Astrocyte of the spinal cord (primary cell): ENCODE measurements at regions not wholly inside any gene's neighbourhood (a gene's known extent, or its start where the extent isn't known, plus 50 kb on each side); places are given as distances from the start of the nearest gene placed in this dataset.
A peak's percentile ranks its signal among the peaks of the same experiment; 100 is the strongest.

Source experiments
- DNase-seq: peaks from one replicate; pipeline ENCODE4 v3.0.0; 2011; ENCODE audit warnings: low read depth, low spot score
- H3K4me3 ChIP-seq: 2 replicates; pipeline ENCODE4 v1.5.1; 2011; ENCODE audit warnings: low read depth, mild to moderate bottlenecking, low read length, moderate library complexity
- in situ Hi-C: cut with HindIII; loops from 2 replicates; pipeline ENCODE4 v1.10.0; 2017; ENCODE audit warnings: low sequenced_read_pairs
- TF ChIP-seq, protein P1 (sequence below): IDR thresholded peaks from 2 replicates; pipeline ENCODE4 v1.5.1; 2012; ENCODE audit warnings: low read depth, mild to moderate bottlenecking, low read length, inconsistent platforms

DNA sequence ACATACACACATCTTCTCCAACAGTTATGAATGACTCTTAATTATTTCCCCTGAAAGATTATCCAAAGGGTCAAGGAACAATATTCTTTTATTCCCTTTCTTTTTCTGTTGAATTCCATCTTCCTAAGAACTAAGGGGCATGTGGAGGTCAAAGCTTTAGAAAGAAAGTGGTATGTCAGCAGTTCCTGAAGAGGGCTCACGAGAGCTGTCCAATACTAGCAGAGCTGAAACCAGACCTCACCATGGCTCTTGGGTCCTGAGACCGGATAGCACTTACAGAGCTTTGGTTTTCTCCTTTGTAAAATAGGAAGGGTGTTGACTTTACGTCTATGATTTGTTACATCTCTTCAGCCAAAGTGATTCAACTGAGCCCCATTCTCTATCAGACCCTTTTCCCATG, 109.8 kb upstream of the FREM2 start:
- in situ Hi-C loops = no loop called here
- DNase-seq = no peak
- TF ChIP-seq, protein P1, sequence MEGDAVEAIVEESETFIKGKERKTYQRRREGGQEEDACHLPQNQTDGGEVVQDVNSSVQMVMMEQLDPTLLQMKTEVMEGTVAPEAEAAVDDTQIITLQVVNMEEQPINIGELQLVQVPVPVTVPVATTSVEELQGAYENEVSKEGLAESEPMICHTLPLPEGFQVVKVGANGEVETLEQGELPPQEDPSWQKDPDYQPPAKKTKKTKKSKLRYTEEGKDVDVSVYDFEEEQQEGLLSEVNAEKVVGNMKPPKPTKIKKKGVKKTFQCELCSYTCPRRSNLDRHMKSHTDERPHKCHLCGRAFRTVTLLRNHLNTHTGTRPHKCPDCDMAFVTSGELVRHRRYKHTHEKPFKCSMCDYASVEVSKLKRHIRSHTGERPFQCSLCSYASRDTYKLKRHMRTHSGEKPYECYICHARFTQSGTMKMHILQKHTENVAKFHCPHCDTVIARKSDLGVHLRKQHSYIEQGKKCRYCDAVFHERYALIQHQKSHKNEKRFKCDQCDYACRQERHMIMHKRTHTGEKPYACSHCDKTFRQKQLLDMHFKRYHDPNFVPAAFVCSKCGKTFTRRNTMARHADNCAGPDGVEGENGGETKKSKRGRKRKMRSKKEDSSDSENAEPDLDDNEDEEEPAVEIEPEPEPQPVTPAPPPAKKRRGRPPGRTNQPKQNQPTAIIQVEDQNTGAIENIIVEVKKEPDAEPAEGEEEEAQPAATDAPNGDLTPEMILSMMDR = no peak
- no peak overlapping the region for H3K4me3 ChIP-seq

DNA sequence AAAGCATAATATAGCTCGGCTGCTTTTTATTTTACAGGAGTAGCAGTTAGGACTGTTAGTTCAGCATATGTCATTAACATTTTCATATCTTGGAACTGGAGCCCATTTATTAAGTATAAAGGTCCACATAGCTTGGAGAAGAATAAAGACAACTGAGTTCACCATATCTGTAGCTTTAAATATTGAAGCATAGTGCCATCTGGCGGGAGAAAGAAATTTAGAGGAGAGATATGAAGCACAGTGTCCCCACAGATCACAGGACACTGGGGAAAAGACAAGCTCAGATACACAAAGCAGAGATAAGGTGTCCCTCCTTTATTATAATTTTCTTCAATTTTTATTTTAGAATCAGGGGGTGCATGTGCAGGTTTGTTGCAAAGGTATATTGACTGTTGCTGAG, 104.7 kb upstream of the FREM2 start:
- TF ChIP-seq, protein P1 = peak; percentile 38
- in situ Hi-C loops = no loop called here
- H3K4me3 ChIP-seq = no peak overlapping the region
- peak; percentile 44 for DNase-seq

DNA sequence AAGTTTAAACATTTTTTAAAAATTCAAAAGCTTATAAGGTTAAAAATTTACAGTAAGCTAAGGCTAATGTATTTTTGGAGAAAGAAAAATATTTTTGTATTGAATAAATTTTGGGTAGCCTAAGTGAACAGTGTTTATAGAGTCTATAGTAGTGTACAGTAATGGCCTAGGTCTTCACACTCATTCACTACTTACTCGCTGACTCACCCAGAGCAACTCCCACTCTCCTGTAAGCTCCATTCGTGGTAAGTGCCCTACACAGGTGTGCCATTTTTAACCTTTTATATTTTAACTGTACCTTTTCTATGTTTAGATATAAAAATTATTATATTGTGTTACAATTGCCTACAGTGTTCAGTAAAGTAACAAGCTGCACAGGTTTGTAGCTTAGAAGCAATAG, 96.6 kb upstream of the FREM2 start:
- in situ Hi-C loops = no loop called here
- TF ChIP-seq, protein P1 = no peak
- no peak for DNase-seq
- no peak overlapping the region for H3K4me3 ChIP-seq

DNA sequence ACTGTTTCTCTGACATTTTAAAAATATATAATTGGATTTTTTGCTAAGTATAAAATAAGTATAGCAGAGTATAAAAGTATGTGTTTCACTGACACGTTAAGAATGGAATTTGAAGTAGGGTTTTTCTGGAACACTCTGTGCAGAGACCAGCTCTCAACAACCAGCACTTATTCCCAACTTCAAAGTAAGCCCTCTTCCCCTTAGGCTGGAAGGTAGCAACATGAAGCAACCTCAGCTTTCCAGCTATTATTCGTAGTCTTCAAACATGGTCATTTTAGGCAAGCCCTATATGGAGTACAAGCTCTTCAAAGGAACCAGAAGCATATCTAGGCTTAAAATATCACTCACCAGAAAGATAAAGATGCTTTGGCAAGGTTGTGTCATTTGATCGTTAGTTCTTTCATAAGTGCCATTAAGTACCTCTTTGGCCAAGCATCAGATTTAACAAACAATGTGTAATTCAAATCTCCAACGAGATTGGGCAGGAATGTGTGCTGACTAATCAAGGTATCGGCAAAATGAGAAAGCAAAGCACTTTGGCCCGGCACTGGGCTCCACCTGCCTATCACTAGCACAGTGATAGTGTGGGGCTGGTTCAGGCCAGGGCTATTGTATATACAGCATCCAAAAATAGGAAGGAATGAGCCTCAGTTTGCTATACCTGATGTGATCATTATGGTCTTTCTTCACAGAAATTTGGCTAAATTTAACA, 95.9 kb upstream of the FREM2 start:
- in situ Hi-C loops = no loop called here
- TF ChIP-seq, protein P1 = no peak
- DNase-seq = no peak
- H3K4me3 ChIP-seq = no peak overlapping the region

DNA sequence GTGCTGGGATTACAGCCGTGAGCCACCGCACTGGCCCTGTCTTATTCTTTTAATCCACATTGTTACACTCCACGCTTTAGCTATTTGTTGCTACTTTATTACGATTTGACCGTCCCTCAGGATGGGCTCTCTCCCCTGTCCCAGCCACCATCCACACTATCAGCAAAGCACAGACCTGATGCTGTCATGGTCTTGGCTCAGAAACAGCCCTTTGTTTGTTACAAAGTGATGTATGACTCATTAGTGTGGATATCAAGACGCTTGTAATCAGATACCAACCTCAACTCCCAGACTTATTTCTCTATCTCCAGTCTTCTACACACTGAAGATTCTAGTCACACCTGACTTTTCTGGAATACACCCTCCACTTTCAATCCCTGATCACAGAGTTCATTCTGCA, 84.6 kb upstream of the FREM2 start:
- TF ChIP-seq, protein P1 = no peak
- H3K4me3 ChIP-seq = no peak overlapping the region
- in situ Hi-C loops = no loop called here
- DNase-seq = no peak

DNA sequence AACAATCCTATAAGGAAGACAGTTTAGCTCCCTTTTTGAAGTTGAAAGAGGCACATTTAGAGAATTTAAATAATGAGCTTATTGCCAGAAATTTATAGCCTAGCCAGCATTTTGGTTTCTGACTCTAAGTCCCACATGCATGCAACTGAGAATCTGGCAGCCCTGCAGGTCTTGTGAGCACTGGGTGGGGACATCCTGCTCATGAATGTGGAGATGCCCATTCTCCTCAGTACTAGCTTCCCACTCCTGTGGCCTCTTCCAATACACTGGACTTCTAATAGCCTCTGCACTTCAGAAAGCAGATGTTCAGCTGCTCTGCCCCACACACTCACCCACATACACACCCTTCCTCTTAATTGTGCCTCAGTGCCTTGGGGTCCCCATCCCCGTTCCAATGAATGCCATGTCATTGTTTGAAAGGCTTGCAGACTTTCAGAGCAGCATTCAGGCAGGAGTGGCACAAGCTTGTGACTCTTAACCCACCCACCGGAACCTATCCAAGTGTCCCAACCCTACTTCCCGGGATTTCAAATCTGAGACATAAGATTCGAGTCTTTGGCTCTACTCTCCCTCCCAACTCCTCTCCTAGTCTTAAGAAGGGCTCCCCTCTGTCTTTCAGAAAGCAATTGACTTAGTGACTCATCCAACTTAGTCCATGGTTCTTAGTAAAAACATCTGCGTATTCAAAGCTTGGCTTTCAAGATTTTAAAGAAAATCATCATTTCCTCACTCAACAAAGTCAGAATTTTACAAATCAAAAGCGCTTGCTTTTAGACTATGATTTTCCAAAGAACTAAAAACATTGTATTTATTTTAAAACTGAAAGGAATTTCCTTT, 80.0 kb upstream of the FREM2 start:
- no peak overlapping the region for H3K4me3 ChIP-seq
- in situ Hi-C loops = no loop called here
- TF ChIP-seq, protein P1 = no peak
- no peak for DNase-seq
